ENCODE measurements at regions not wholly inside any gene's neighbourhood (a gene's known extent, or its start where the extent isn't known, plus 50 kb on each side); places are given as distances from the start of the nearest gene placed in this dataset.

DNA sequence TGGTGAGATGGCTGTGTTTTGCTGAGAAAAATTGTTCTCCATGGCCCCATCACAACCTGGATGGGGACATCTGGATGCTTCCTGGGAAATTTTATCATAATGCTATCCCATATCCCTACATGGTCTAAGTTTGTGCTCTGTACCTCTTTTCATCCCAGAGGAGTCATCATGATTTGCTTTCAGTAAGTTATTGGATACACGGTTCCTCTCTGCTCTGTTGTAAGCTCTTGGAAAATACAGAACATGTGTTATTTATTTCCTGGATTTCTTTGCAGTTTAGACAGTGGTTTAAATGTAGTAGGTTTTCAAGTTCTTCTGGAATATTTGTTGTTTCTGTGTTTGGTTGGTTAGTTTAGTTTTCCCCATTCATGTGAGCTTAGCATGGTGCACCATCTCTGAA, 129.2 kb upstream of the ECI2 start:
- no peak for TF ChIP-seq POLR2A (IDR thresholded peaks at IDR 0.05)
- TF ChIP-seq, protein P1, sequence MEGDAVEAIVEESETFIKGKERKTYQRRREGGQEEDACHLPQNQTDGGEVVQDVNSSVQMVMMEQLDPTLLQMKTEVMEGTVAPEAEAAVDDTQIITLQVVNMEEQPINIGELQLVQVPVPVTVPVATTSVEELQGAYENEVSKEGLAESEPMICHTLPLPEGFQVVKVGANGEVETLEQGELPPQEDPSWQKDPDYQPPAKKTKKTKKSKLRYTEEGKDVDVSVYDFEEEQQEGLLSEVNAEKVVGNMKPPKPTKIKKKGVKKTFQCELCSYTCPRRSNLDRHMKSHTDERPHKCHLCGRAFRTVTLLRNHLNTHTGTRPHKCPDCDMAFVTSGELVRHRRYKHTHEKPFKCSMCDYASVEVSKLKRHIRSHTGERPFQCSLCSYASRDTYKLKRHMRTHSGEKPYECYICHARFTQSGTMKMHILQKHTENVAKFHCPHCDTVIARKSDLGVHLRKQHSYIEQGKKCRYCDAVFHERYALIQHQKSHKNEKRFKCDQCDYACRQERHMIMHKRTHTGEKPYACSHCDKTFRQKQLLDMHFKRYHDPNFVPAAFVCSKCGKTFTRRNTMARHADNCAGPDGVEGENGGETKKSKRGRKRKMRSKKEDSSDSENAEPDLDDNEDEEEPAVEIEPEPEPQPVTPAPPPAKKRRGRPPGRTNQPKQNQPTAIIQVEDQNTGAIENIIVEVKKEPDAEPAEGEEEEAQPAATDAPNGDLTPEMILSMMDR (IDR thresholded peaks at IDR 0.05) = no peak

Measured in breast epithelium (tissue), 3 donors.